HG02678 (cell line): ENCODE measurements at regions not wholly inside any gene's neighbourhood (a gene's known extent, or its start where the extent isn't known, plus 50 kb on each side); places are given as distances from the start of the nearest gene placed in this dataset.
"Not testable (repeated sequence)": the region's sequence is repeated elsewhere in the genome, so short reads cannot be mapped to it uniquely, and the experiment has no call there.

Experiments used
- ATAC-seq: cut with Tn5 transposase; IDR thresholded peaks from one replicate; pipeline ENCODE4 v1.9.1; 2021; ENCODE audit warnings: mild to moderate bottlenecking, moderate library complexity; ENCODE audit not compliant: unreplicated experiment

GRCh38 chr18:961644-962355 is 57.1 kb downstream of the ADCYAP1 start:
- no peak for ATAC-seq

GRCh38 chr18:963276-963675 is 58.6 kb downstream of the ADCYAP1 start:
- ATAC-seq = no peak

- no peak for ATAC-seq
These were observed 61.5 kb downstream of the ADCYAP1 start for GRCh38 chr18:965921-966758.

- no peak for ATAC-seq
These were observed 62.3 kb downstream of the ADCYAP1 start for GRCh38 chr18:966759-967576.

GRCh38 chr18:968910-969309 is 64.2 kb downstream of the ADCYAP1 start:
- ATAC-seq = not testable (repeated sequence)

GRCh38 chr18:969311-969710 is 64.6 kb downstream of the ADCYAP1 start:
- ATAC-seq = not testable (repeated sequence)

GRCh38 chr18:974606-975005 is 69.9 kb downstream of the ADCYAP1 start:
- ATAC-seq = not testable (repeated sequence)

GRCh38 chr18:976393-977128 is 71.9 kb downstream of the ADCYAP1 start:
- ATAC-seq = not testable (repeated sequence)

- ATAC-seq = not testable (repeated sequence)
These were observed 72.7 kb downstream of the ADCYAP1 start for GRCh38 chr18:977327-977726.

GRCh38 chr18:977732-978131 is 73.1 kb downstream of the ADCYAP1 start:
- ATAC-seq = not testable (repeated sequence)

GRCh38 chr18:980586-980985 is 75.9 kb downstream of the ADCYAP1 start:
- no peak for ATAC-seq

GRCh38 chr18:984004-984403 is 79.3 kb downstream of the ADCYAP1 start:
- ATAC-seq = no peak

- no peak for ATAC-seq
These were observed 80.6 kb downstream of the ADCYAP1 start for GRCh38 chr18:985212-985661.

GRCh38 chr18:986051-986450 is 81.4 kb downstream of the ADCYAP1 start:
- no peak for ATAC-seq

GRCh38 chr18:986552-986951 is 81.9 kb downstream of the ADCYAP1 start:
- no peak for ATAC-seq

GRCh38 chr18:987325-988186 is 82.9 kb downstream of the ADCYAP1 start:
- ATAC-seq = no peak

GRCh38 chr18:989425-989824 is 84.8 kb downstream of the ADCYAP1 start:
- ATAC-seq = no peak

GRCh38 chr18:990197-990596 is 85.5 kb downstream of the ADCYAP1 start:
- no peak for ATAC-seq

- no peak for ATAC-seq
These were observed 86.8 kb downstream of the ADCYAP1 start for GRCh38 chr18:991441-991840.

- ATAC-seq = no peak
These were observed 88.9 kb downstream of the ADCYAP1 start for GRCh38 chr18:993560-993959.
